ENCODE measurements at regions not wholly inside any gene's neighbourhood (a gene's known extent, or its start where the extent isn't known, plus 50 kb on each side); places are given as distances from the start of the nearest gene placed in this dataset.

- no peaks in the 10 kb centered on the region for H3K9me3 ChIP-seq (ENCODE audit: control insufficient read depth, insufficient read depth, low read length)
- no peaks in the 10 kb centered on the region for H3K9me2 ChIP-seq (replicated peaks; ENCODE audit: control insufficient read depth, low read length)
- H3K27ac ChIP-seq (ENCODE audit: low read depth, low read length): no peak overlapping the region
- no peak overlapping the region for H3K4me2 ChIP-seq (ENCODE audit: low read length)
- no peaks in the 10 kb centered on the region for H3K27me3 ChIP-seq (ENCODE audit: control insufficient read depth, low read length)
- no peaks in the 10 kb centered on the region for H3K36me3 ChIP-seq (ENCODE audit: control insufficient read depth, low read length)
- H3K4me1 ChIP-seq (ENCODE audit: control insufficient read depth, low read length): no peaks in the 10 kb centered on the region
- no peak overlapping the region for H3K4me3 ChIP-seq (ENCODE audit: low read length)
- H4K20me1 ChIP-seq (ENCODE audit: control insufficient read depth, insufficient read depth, low read depth, low read length): no peaks in the 10 kb centered on the region
- no peaks in the 10 kb centered on the region for H3K79me2 ChIP-seq (ENCODE audit: control insufficient read depth, low read length)
- TF ChIP-seq CTCF (IDR thresholded peaks at IDR 0.05; ENCODE audit: low read depth, low read length, poor library complexity, severe bottlenecking) (no peak), EZH2phosphoT487 (IDR thresholded peaks at IDR 0.05; ENCODE audit: borderline replicate concordance, low read length) (no peak)
- H3F3A ChIP-seq (ENCODE audit: control insufficient read depth, insufficient read depth): no peaks in the 10 kb centered on the region
Measured at GRCh38 chr12:23088594-23088993, 463.6 kb downstream of the ETNK1 start.

GRCh38 chr12:23093488-23093887, 468.5 kb downstream of the ETNK1 start:
- H3K27me3 ChIP-seq (ENCODE audit: control insufficient read depth, low read length): no peaks in the 10 kb centered on the region; the same call in 1 of the 2 replicates
- no peaks in the 10 kb centered on the region for H3K9me2 ChIP-seq (replicated peaks; ENCODE audit: control insufficient read depth, low read length)
- no peak overlapping the region for H3K4me3 ChIP-seq (ENCODE audit: low read length)
- no peaks in the 10 kb centered on the region for H3K4me1 ChIP-seq (ENCODE audit: control insufficient read depth, low read length)
- no peaks in the 10 kb centered on the region for H3K36me3 ChIP-seq (ENCODE audit: control insufficient read depth, low read length)
- H3K9me3 ChIP-seq (ENCODE audit: control insufficient read depth, insufficient read depth, low read length): no peaks in the 10 kb centered on the region
- H3K4me2 ChIP-seq (ENCODE audit: low read length): no peak overlapping the region
- no peaks in the 10 kb centered on the region for H4K20me1 ChIP-seq (ENCODE audit: control insufficient read depth, insufficient read depth, low read depth, low read length)
- TF ChIP-seq EZH2phosphoT487 (IDR thresholded peaks at IDR 0.05; ENCODE audit: borderline replicate concordance, low read length): no peak
- H3K79me2 ChIP-seq (ENCODE audit: control insufficient read depth, low read length): no peaks in the 10 kb centered on the region
- H3F3A ChIP-seq (ENCODE audit: control insufficient read depth, insufficient read depth): no peaks in the 10 kb centered on the region
- no peak overlapping the region for H3K27ac ChIP-seq (ENCODE audit: low read depth, low read length)

GRCh38 chr12:23096321-23096720, 471.4 kb downstream of the ETNK1 start:
- H3K27ac ChIP-seq (ENCODE audit: low read depth, low read length): no peak overlapping the region
- H3K36me3 ChIP-seq (ENCODE audit: control insufficient read depth, low read length): no peaks in the 10 kb centered on the region
- H3K9me2 ChIP-seq (replicated peaks; ENCODE audit: control insufficient read depth, low read length): no peaks in the 10 kb centered on the region
- H3K4me2 ChIP-seq (ENCODE audit: low read length): no peak overlapping the region
- no peaks in the 10 kb centered on the region for H4K20me1 ChIP-seq (ENCODE audit: control insufficient read depth, insufficient read depth, low read depth, low read length)
- no peaks in the 10 kb centered on the region for H3F3A ChIP-seq (ENCODE audit: control insufficient read depth, insufficient read depth)
- H3K4me1 ChIP-seq (ENCODE audit: control insufficient read depth, low read length): no peaks in the 10 kb centered on the region
- no peaks in the 10 kb centered on the region for H3K79me2 ChIP-seq (ENCODE audit: control insufficient read depth, low read length)
- TF ChIP-seq CTCF (IDR thresholded peaks at IDR 0.05; ENCODE audit: low read depth, low read length, poor library complexity, severe bottlenecking) (no peak), EZH2phosphoT487 (IDR thresholded peaks at IDR 0.05; ENCODE audit: borderline replicate concordance, low read length) (no peak)
- H3K4me3 ChIP-seq (ENCODE audit: low read length): no peak overlapping the region
- no peaks in the 10 kb centered on the region; the same call in 1 of the 2 replicates for H3K27me3 ChIP-seq (ENCODE audit: control insufficient read depth, low read length)
- H3K9me3 ChIP-seq (ENCODE audit: control insufficient read depth, insufficient read depth, low read length): no peaks in the 10 kb centered on the region

- no peaks in the 10 kb centered on the region for H3F3A ChIP-seq (ENCODE audit: control insufficient read depth, insufficient read depth)
- no peak overlapping the region for H3K4me3 ChIP-seq (ENCODE audit: low read length)
- no peaks in the 10 kb centered on the region for H3K9me2 ChIP-seq (replicated peaks; ENCODE audit: control insufficient read depth, low read length)
- no peaks in the 10 kb centered on the region for H4K20me1 ChIP-seq (ENCODE audit: control insufficient read depth, insufficient read depth, low read depth, low read length)
- no peak overlapping the region for H3K27ac ChIP-seq (ENCODE audit: low read depth, low read length)
- H3K27me3 ChIP-seq (ENCODE audit: control insufficient read depth, low read length): no peaks in the 10 kb centered on the region; the same call in 1 of the 2 replicates
- no peak for TF ChIP-seq CTCF (IDR thresholded peaks at IDR 0.05; ENCODE audit: low read depth, low read length, poor library complexity, severe bottlenecking)
- TF ChIP-seq EZH2phosphoT487 (IDR thresholded peaks at IDR 0.05; ENCODE audit: borderline replicate concordance, low read length): no peak
- no peaks in the 10 kb centered on the region for H3K79me2 ChIP-seq (ENCODE audit: control insufficient read depth, low read length)
- no peaks in the 10 kb centered on the region for H3K4me1 ChIP-seq (ENCODE audit: control insufficient read depth, low read length)
- H3K36me3 ChIP-seq (ENCODE audit: control insufficient read depth, low read length): no peaks in the 10 kb centered on the region
- no peak overlapping the region for H3K4me2 ChIP-seq (ENCODE audit: low read length)
- H3K9me3 ChIP-seq (ENCODE audit: control insufficient read depth, insufficient read depth, low read length): no peaks in the 10 kb centered on the region
Measured at GRCh38 chr12:23098110-23098509, 473.1 kb downstream of the ETNK1 start.
